Adipocyte (in vitro differentiated cells): ENCODE measurements at regions not wholly inside any gene's neighbourhood (a gene's known extent, or its start where the extent isn't known, plus 50 kb on each side); places are given as distances from the start of the nearest gene placed in this dataset.

ENCODE experiments used
- DNase-seq: peaks from one replicate; pipeline ENCODE4 v3.0.0-alpha.2; 2015; ENCODE audit warnings: low read depth
- H3K27me3 ChIP-seq: replicated peaks from 2 replicates; pipeline ENCODE4 v1.7.0; 2013; ENCODE audit warnings: mild to moderate bottlenecking, low read length, moderate library complexity; ENCODE audit not compliant: control insufficient read depth, insufficient read depth
- H3K36me3 ChIP-seq: 2 replicates; pipeline ENCODE4 v1.7.0; 2013; ENCODE audit warnings: low read length, mild to moderate bottlenecking, moderate library complexity; ENCODE audit not compliant: control insufficient read depth, insufficient read depth, severe bottlenecking
- H3K4me1 ChIP-seq: 2 replicates; pipeline ENCODE4 v1.7.0; 2013; ENCODE audit warnings: mild to moderate bottlenecking, low read length, moderate library complexity; ENCODE audit not compliant: control insufficient read depth, insufficient read depth
- H3K4me3 ChIP-seq: 2 replicates; pipeline ENCODE4 v1.7.0; 2013; ENCODE audit warnings: mild to moderate bottlenecking, low read length, moderate library complexity
- H3K9ac ChIP-seq: 2 replicates; pipeline ENCODE4 v1.7.0; 2013; ENCODE audit warnings: mild to moderate bottlenecking, low read length, moderate library complexity
- H3K9me3 ChIP-seq: 2 replicates; pipeline ENCODE4 v1.7.0; 2013; ENCODE audit warnings: mild to moderate bottlenecking, low read length, moderate library complexity; ENCODE audit not compliant: control insufficient read depth

- Histone ChIP-seq H3K9ac (peak overlapping the region; percentile 49), H3K27me3 (no peaks in the 10 kb centered on the region), H3K4me1 (peaks cover 63% of the 10 kb centered on the region), H3K36me3 (no peaks in the 10 kb centered on the region), H3K9me3 (no peaks in the 10 kb centered on the region), H3K4me3 (no peak overlapping the region)
- DNase-seq = no peak
Measured at GRCh38 chr5:142542078-142542477, 143.8 kb downstream of the FGF1 start.

- peaks cover 63% of the 10 kb centered on the region for H3K4me1 ChIP-seq
- no peaks in the 10 kb centered on the region for H3K36me3 ChIP-seq
- H3K4me3 ChIP-seq = peak overlapping the region; percentile 63
- no peaks in the 10 kb centered on the region for H3K27me3 ChIP-seq
- peak; percentile 85 for DNase-seq
- H3K9me3 ChIP-seq = no peaks in the 10 kb centered on the region
- H3K9ac ChIP-seq = peak overlapping the region; percentile 83
Measured at GRCh38 chr5:142540922-142541422, 144.9 kb downstream of the FGF1 start.

- no peak for DNase-seq
- no peaks in the 10 kb centered on the region for H3K36me3 ChIP-seq
- H3K27me3 ChIP-seq = no peaks in the 10 kb centered on the region
- peaks cover 47% of the 10 kb centered on the region for H3K4me1 ChIP-seq
- no peak overlapping the region for H3K9ac ChIP-seq
- no peak overlapping the region for H3K4me3 ChIP-seq
- peaks cover 12% of the 10 kb centered on the region for H3K9me3 ChIP-seq
Measured at GRCh38 chr5:142539154-142539740, 146.6 kb downstream of the FGF1 start.

- H3K9ac ChIP-seq = no peak overlapping the region
- H3K36me3 ChIP-seq = no peaks in the 10 kb centered on the region
- H3K27me3 ChIP-seq = no peaks in the 10 kb centered on the region
- H3K9me3 ChIP-seq = peaks cover 12% of the 10 kb centered on the region
- peaks cover 34% of the 10 kb centered on the region for H3K4me1 ChIP-seq
- no peak for DNase-seq
- no peak overlapping the region for H3K4me3 ChIP-seq
Measured at GRCh38 chr5:142537938-142538337, 148.0 kb downstream of the FGF1 start.

GRCh38 chr5:142532781-142533176, 153.1 kb downstream of the FGF1 start:
- H3K27me3 ChIP-seq = no peaks in the 10 kb centered on the region

GRCh38 chr5:142531977-142532780, 153.7 kb downstream of the FGF1 start:
- no peak overlapping the region for H3K4me3 ChIP-seq
- H3K9ac ChIP-seq = no peak overlapping the region
- H3K27me3 ChIP-seq = no peaks in the 10 kb centered on the region
- H3K36me3 ChIP-seq = peaks cover 15% of the 10 kb centered on the region
- H3K9me3 ChIP-seq = peaks cover 12% of the 10 kb centered on the region
- no peak for DNase-seq
- peaks cover 7% of the 10 kb centered on the region for H3K4me1 ChIP-seq

More at GRCh38 chr5:142532781-142533176, 153.1 kb downstream of the FGF1 start:
- H3K36me3 ChIP-seq = peaks cover 15% of the 10 kb centered on the region
- H3K9ac ChIP-seq = no peak overlapping the region
- DNase-seq = no peak
- no peak overlapping the region for H3K4me3 ChIP-seq
- H3K4me1 ChIP-seq = peaks cover 7% of the 10 kb centered on the region
- peaks cover 12% of the 10 kb centered on the region for H3K9me3 ChIP-seq

GRCh38 chr5:142530904-142531303, 155.0 kb downstream of the FGF1 start:
- no peak overlapping the region for H3K9ac ChIP-seq

GRCh38 chr5:142529626-142530278, 156.1 kb downstream of the FGF1 start:
- no peak for DNase-seq
- peaks cover 18% of the 10 kb centered on the region for H3K36me3 ChIP-seq

More at GRCh38 chr5:142530904-142531303, 155.0 kb downstream of the FGF1 start:
- no peak for DNase-seq
- Histone ChIP-seq H3K36me3 (peaks cover 15% of the 10 kb centered on the region), H3K4me1 (peaks cover 7% of the 10 kb centered on the region), H3K4me3 (no peak overlapping the region), H3K27me3 (no peaks in the 10 kb centered on the region), H3K9me3 (peaks cover 12% of the 10 kb centered on the region)

GRCh38 chr5:142527664-142528295, 158.1 kb downstream of the FGF1 start:
- DNase-seq = peak; percentile 33
- peaks cover 7% of the 10 kb centered on the region for H3K4me1 ChIP-seq
- H3K4me3 ChIP-seq = no peak overlapping the region
- H3K36me3 ChIP-seq = peaks cover 18% of the 10 kb centered on the region
- H3K9me3 ChIP-seq = no peaks in the 10 kb centered on the region
- no peaks in the 10 kb centered on the region for H3K27me3 ChIP-seq
- no peak overlapping the region for H3K9ac ChIP-seq

More at GRCh38 chr5:142529626-142530278, 156.1 kb downstream of the FGF1 start:
- Histone ChIP-seq H3K4me3 (no peak overlapping the region), H3K27me3 (no peaks in the 10 kb centered on the region), H3K4me1 (peaks cover 7% of the 10 kb centered on the region), H3K9ac (no peak overlapping the region), H3K9me3 (peaks cover 5% of the 10 kb centered on the region)

GRCh38 chr5:142527234-142527633, 158.7 kb downstream of the FGF1 start:
- no peak overlapping the region for H3K4me3 ChIP-seq
- no peaks in the 10 kb centered on the region for H3K27me3 ChIP-seq
- H3K4me1 ChIP-seq = peaks cover 7% of the 10 kb centered on the region
- no peak overlapping the region for H3K9ac ChIP-seq
- peaks cover 18% of the 10 kb centered on the region for H3K36me3 ChIP-seq
- DNase-seq = no peak
- no peaks in the 10 kb centered on the region for H3K9me3 ChIP-seq

- H3K4me1 ChIP-seq = peaks cover 2% of the 10 kb centered on the region
- no peaks in the 10 kb centered on the region for H3K27me3 ChIP-seq
- H3K4me3 ChIP-seq = no peak overlapping the region
- DNase-seq = no peak
- no peaks in the 10 kb centered on the region for H3K9me3 ChIP-seq
- H3K9ac ChIP-seq = no peak overlapping the region
- peaks cover 4% of the 10 kb centered on the region for H3K36me3 ChIP-seq
Measured at GRCh38 chr5:142522983-142523382, 162.9 kb downstream of the FGF1 start.
